Panc1 (cell line): ENCODE measurements at regions not wholly inside any gene's neighbourhood (a gene's known extent, or its start where the extent isn't known, plus 50 kb on each side); places are given as distances from the start of the nearest gene placed in this dataset.

Experiments
- POLR2AphosphoS5 ChIP-seq: IDR thresholded peaks from 2 replicates; pipeline ENCODE4 v1.6.1; 2012; ENCODE audit warnings: mild to moderate bottlenecking, low read depth, low read length, moderate library complexity
- SIN3A ChIP-seq: IDR thresholded peaks from 2 replicates; pipeline ENCODE4 v1.6.1; 2012; ENCODE audit warnings: low read depth, mild to moderate bottlenecking, low read length, moderate library complexity, borderline replicate concordance; ENCODE audit not compliant: insufficient read depth
- TCF7L2 ChIP-seq: IDR thresholded peaks from 2 replicates; pipeline ENCODE4 v1.6.1; 2011; ENCODE audit warnings: mild to moderate bottlenecking, low read depth, low read length, inconsistent platforms
- TF ChIP-seq, protein P1 (sequence below): fragments of 450-650 bp; IDR thresholded peaks from 2 replicates; pipeline ENCODE4 v1.5.1; 2017; ENCODE audit warnings: mild to moderate bottlenecking
- TF ChIP-seq, protein P2 (sequence below), 2 experiments: IDR thresholded peaks; 2 replicates each; pipeline ENCODE4 v1.6.1; 2011 to 2012; ENCODE audit warnings: low read depth in 2 of 2, control low read depth in 1 of 2, low read length in 1 of 2, mild to moderate bottlenecking in 1 of 2, moderate library complexity in 1 of 2; ENCODE audit not compliant: insufficient read depth in 1 of 2

DNA sequence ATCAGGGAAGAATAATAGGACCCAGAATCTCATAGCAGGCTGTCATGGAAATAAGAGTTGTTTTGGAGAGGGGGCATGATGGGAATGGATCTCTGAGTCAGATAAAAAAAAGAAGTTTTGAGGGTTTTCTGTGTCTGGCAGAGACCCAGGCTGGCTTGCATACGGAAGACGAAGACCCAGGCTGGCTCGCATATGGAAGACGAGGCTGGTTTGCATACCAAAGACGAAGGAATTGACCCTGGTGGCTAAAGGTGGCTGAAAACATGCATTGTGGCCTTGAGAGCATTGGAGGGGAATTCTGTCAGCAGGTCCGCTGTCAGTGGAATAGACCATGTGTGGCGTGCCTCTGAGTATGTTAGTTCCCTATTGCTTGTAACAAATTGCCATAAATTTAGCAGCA, 335.1 kb downstream of the BTBD3 start:
- TF ChIP-seq, protein P1, sequence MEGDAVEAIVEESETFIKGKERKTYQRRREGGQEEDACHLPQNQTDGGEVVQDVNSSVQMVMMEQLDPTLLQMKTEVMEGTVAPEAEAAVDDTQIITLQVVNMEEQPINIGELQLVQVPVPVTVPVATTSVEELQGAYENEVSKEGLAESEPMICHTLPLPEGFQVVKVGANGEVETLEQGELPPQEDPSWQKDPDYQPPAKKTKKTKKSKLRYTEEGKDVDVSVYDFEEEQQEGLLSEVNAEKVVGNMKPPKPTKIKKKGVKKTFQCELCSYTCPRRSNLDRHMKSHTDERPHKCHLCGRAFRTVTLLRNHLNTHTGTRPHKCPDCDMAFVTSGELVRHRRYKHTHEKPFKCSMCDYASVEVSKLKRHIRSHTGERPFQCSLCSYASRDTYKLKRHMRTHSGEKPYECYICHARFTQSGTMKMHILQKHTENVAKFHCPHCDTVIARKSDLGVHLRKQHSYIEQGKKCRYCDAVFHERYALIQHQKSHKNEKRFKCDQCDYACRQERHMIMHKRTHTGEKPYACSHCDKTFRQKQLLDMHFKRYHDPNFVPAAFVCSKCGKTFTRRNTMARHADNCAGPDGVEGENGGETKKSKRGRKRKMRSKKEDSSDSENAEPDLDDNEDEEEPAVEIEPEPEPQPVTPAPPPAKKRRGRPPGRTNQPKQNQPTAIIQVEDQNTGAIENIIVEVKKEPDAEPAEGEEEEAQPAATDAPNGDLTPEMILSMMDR: no peak
- TF ChIP-seq TCF7L2: no peak
- no peak for TF ChIP-seq POLR2AphosphoS5
- TF ChIP-seq, protein P2, sequence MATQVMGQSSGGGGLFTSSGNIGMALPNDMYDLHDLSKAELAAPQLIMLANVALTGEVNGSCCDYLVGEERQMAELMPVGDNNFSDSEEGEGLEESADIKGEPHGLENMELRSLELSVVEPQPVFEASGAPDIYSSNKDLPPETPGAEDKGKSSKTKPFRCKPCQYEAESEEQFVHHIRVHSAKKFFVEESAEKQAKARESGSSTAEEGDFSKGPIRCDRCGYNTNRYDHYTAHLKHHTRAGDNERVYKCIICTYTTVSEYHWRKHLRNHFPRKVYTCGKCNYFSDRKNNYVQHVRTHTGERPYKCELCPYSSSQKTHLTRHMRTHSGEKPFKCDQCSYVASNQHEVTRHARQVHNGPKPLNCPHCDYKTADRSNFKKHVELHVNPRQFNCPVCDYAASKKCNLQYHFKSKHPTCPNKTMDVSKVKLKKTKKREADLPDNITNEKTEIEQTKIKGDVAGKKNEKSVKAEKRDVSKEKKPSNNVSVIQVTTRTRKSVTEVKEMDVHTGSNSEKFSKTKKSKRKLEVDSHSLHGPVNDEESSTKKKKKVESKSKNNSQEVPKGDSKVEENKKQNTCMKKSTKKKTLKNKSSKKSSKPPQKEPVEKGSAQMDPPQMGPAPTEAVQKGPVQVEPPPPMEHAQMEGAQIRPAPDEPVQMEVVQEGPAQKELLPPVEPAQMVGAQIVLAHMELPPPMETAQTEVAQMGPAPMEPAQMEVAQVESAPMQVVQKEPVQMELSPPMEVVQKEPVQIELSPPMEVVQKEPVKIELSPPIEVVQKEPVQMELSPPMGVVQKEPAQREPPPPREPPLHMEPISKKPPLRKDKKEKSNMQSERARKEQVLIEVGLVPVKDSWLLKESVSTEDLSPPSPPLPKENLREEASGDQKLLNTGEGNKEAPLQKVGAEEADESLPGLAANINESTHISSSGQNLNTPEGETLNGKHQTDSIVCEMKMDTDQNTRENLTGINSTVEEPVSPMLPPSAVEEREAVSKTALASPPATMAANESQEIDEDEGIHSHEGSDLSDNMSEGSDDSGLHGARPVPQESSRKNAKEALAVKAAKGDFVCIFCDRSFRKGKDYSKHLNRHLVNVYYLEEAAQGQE (IDR thresholded peaks at IDR 0.05; ENCODE audit: insufficient read depth in 1 of 2, low read depth in 2 of 2, low read length in 1 of 2): no peak
- TF ChIP-seq SIN3A: no peak
